Activated CD8-positive, alpha-beta memory T cell treated with anti-CD3 and anti-CD28 coated beads for 4 hours (primary cell): ENCODE measurements at regions not wholly inside any gene's neighbourhood (a gene's known extent, or its start where the extent isn't known, plus 50 kb on each side); places are given as distances from the start of the nearest gene placed in this dataset.
"Not testable (repeated sequence)": the region's sequence is repeated elsewhere in the genome, so short reads cannot be mapped to it uniquely, and the experiment has no call there.

Source experiments
- DNase-seq, 2 donors: peaks; one replicate each; pipeline ENCODE4 v3.0.0-alpha.2; 2020; ENCODE audit warnings: low read depth in 2 of 2

DNA sequence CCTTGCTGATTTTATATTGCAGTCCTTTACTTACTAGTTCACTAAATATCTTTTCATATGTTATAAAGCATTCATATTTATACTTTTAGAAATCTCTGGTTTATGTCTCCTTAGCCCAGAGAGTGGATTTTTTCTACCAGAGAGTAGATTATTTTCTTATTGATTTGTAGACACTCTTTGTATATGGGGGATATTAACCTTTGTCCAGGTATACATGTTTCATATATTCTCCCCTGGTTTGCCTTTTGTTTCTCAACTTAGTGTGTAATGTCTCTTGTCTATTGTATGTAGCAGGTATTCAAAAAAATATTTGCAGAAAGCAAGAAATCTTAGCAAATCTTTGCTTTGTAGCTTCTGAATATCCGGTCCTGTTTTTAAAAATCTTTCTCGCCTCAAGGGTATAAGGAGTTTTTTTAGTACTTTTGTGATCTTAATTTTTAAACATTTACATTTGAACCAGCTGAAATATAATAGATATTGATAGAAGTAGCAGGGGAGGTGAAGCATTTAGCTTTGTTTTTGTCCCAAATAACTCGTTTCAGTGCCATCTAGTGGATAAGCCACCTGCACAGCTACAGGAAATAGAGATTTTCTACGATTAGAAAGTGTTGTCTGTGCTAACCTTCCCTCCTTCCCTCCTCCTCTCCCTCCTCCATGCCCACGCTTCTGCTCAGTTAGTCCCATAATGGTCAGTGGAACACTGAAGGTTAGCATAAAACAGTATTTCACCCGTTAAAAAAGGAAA, 97.0 kb downstream of the PHETA1 start:
- DNase-seq: no peak

GRCh38 chr12:111270774-111271173, 98.1 kb downstream of the PHETA1 start:
- DNase-seq: no peak

DNA sequence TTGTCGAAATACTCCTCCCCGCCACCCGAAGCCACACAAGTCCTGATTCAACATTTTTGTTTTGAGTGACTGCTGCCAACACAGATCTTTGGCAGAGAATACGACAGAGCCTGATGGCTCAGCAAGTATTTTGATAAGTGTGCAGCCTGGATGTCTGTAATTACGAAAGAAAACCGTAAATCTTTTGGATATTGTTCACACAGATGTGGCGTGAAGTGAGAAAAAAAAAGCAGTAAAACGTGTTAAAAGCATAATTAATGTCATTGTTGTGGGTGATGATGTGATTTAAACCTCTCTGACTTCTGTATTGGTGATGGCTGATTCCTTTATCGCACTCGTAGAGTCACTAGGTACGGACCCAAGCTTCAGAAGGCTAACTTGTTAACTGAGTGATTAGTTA, 98.7 kb downstream of the PHETA1 start:
- no peak for DNase-seq

DNA sequence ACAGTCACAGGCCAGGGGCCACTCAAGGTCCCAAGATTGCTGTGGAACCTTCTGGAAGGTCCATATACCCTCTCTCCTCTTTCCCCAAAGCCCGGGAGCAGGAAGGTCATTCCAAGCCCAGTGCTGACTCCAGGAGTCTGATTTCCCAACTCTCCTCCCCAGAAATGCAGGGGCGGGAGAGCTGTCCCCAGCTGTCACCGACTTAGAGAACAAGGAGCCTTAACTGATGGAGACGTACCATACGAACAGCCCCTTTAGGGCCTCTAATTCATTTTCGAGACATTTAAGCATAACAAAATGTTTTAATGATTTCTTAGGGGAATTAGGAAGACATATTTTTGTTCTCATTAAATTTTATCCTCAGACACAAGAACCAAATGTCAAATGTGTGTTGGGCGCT, 99.2 kb downstream of the PHETA1 start:
- no peak for DNase-seq

- DNase-seq: no peak
Measured at GRCh38 chr12:111268738-111269572, 99.9 kb downstream of the PHETA1 start.

GRCh38 chr12:111267144-111267543, 101.8 kb downstream of the PHETA1 start:
- no peak for DNase-seq

GRCh38 chr12:111261911-111262676, 106.8 kb downstream of the PHETA1 start:
- no peak for DNase-seq

DNA sequence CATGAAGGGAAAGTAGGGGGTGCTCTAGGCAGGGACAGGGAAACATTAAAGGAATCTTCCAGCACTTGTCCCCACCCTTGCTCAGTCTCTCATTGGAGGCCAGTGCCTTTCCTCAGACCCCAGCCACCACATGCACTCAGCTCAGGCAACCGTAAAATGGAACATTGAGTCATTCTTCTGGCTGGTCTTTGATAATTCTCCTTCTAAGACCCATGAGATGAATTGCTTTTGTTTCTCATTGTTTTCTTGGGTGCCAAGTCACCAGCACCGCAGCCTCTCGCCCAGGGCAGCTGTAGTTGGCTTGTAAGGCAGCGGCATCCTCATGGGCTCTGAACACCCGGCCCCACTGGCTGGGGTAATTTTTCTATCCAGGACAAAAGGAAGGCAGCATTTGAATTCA, 108.2 kb downstream of the PHETA1 start:
- DNase-seq: no peak

GRCh38 chr12:111259231-111259630, 109.7 kb downstream of the PHETA1 start:
- no peak for DNase-seq

DNA sequence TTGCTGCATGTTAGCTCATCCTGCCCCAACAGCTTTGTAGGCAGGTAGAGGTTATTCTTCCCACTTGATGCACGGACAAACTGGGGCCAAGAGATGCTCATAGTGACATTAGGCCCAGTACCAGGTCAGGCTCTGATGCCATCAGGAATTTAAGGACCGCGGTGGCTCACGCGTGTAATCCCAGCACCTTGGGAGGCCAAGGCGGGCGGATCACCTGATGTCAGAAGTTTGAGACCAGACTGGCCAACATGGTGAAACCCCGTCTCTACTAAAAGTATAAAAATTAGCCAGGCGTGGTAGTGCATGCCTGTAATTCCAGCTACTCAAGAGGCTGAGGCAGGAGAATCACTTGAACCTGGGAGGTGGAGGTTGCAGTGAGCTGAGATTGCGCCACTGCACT, 110.8 kb downstream of the PHETA1 start:
- not testable (repeated sequence) for DNase-seq

DNA sequence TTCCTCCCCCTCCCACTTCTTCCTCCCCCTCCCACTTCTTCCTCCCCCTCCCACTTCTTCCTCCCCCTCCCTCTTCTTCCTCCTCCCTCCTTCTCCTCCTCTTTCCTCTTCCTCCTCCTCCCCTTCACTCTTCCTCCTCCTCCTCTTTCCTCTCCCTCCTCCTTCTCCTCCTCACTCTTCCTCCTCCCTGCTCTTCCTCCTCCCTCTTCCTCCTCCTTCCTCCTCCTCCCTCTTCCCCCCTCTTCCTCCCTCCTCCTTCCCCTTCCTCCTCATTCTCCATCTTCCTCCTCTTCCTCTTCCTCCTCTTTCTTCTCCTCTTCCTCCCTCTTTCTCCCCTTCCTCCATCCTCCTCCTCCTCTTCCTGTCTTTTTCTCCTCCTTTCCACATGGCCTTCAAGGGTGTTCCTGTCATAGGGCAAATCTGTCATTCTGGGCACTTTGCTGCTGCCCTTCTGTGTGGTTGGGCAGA, 111.4 kb downstream of the PHETA1 start:
- no peak for DNase-seq

GRCh38 chr12:111256629-111257434, 112.1 kb downstream of the PHETA1 start:
- DNase-seq: no peak

- DNase-seq: no peak
Measured at GRCh38 chr12:111255261-111255660, 113.6 kb downstream of the PHETA1 start.

GRCh38 chr12:111254106-111254505, 114.8 kb downstream of the PHETA1 start:
- DNase-seq: no peak

- no peak for DNase-seq
Measured at GRCh38 chr12:111253213-111253612, 115.7 kb downstream of the PHETA1 start.

- DNase-seq: no peak
Measured at GRCh38 chr12:111251787-111252186, 117.1 kb downstream of the PHETA1 start.

DNA sequence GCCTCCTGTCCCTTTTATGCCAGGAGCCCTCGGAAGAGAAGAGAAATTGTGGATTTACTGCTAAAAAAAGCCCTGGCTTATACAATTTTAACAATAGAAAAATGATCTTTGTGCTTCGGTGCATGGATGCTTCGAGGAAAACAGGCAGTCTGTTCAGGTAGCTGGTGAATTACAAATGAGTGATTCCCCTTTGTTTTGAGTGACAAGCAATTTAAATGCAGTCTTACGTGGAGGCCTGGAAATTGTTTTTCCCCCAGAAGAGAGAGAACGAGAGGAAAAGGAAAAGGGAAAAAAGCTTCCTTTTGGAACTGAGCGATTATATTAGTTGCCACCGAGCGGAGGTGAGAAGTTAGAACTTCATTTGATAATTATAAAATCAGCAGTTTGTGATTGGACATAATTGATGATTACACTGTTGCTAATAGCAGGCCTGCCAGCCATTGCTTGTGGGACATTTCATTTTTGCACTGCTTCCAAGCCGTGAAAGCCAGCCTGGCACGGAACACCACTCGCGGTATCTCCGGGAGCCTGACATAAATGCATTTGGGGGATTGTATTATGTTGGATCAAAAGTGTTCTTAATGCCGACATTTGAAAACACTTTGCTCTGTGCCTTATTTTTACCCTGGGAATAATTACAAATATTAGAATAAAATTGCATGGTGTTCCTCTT, 117.7 kb downstream of the PHETA1 start:
- DNase-seq: no peak

- DNase-seq: no peak
Measured at GRCh38 chr12:111250251-111250881, 118.5 kb downstream of the PHETA1 start.

DNA sequence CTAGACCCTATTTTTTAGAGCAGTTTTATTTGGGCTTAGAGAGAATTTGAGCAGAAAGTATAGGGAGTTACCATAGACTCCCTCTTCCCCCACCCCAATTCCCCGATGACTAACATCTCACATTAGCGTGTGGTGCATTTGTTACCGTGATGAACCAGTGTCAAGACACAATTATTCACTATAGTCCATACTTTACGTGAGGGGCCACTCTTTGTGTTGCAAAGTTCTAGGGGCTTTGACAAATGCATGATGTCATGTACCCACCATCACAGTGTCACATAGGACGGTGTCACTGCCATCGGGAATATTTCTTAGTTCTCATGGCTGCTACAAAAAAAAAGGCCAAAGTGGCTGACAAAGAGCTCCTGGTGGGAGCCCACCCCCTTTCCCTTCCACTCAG, 119.1 kb downstream of the PHETA1 start:
- DNase-seq: no peak

- no peak for DNase-seq
Measured at GRCh38 chr12:111249018-111249370, 119.9 kb downstream of the PHETA1 start.
